ENCODE measurements at regions not wholly inside any gene's neighbourhood (a gene's known extent, or its start where the extent isn't known, plus 50 kb on each side); places are given as distances from the start of the nearest gene placed in this dataset.

DNA sequence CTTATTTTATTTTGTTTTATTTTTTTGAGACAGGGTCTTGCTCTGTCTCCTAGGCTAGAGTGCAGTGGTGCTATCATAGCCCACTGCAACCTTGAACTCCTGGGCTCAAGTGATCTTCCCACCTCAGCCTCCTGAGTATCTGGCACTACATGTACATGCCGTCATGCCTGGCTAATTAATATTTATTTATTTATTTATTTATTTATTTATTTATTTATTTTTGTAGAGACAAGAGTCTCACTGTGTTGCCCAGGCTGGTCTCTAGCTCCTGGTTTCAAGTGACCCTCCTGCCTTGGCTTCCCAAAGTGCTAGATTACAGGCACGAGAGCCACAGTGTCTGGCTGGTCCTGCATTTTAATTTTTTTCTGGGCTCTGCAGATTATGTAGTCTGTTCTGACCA, 84.9 kb upstream of the BCOR start:
- no peak for DNase-seq (ENCODE audit: low read depth)

DNA sequence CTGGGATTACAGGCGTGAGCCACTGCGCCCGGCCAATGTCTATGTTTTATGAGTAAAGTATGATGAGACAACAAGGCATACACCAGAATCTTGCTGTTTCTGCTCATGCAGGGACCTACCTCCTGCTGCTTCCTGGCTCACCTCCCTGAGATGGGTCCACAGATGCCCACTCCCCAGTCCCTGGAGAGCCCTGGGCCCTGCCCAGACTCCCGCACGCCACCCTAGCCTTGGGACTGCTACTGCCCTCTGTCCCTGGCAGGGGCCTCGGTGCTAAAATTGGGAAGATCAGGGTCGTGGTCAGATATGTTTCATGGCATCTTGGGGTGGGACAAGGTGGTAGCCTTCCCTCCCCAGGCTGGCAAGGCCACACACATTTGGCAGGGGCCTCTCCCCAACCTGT, 84.3 kb upstream of the BCOR start:
- DNase-seq (ENCODE audit: low read depth): no peak

DNA sequence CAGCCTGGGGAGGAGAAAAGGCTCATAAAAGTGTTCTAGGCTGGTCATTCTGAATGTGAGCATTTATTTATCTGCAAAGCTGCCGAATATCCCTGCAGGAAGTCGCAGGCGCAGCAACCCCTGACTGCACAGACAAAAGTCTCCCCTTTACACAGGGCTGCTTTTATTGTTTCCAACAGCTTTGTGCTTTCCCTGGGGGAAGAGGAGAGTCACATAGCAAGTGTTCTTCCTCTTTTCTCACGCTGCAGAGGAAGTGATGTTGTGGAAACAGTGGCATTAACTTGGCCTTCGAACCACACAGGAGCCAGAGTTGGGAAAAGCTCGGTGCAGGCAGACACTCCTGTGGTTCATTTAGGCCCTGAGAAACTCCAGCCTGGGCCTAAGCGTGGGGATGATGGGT, 81.5 kb upstream of the BCOR start:
- DNase-seq (ENCODE audit: low read depth): no peak

DNA sequence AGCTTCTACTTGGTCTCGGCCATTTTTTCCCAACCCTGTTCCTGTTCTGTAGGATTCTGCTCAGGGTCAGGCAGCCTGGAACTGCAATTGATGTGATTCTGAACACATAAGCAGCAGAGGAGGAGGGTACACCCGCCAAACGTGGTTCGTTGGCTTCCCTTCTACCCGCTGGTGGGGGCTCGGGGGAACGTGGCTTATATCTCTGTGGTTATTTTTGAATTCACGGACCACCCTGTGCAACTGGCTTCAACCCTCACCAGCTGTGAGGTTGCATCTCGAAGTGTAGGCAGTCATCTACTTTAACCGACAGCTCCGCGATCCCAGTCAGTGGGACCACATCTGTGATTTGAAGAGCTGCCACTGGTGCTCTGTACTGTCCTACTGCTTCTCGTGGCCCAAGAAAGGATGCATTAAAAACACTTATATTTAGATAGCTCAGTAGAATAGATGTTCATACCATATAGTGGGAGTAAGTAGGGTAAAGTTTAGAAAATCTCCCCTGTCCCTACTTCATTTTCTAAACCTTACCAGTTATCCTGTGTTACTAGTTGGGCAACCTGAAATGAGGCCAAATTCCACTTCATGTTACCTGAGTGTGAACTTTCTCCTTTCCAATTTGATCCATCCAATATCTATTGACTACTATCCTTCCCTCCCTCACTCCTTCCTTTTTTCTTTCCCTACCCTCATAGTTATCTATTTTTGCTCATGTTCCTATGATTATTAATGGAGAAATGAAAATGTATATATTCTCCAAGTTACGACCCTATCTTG, 80.4 kb upstream of the BCOR start:
- no peak for DNase-seq (ENCODE audit: low read depth)

DNA sequence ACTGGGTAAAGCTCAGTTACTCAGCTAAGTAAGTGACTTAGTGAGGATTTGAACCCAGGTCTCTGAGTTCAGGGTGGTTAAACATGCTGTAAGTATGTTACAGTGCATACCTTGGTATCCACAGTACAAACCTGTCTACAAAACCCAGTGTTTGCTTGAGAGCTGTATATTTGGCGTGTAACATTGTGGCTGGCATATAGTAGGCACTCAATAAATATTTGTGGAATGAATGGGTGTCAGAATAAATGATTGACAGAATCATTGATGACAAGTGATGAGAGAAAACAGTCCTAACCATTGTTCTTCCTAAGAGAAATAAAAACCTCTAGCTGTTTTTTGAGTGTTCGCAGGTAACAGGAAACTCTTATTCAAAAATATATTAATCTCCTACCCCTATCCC, 79.7 kb upstream of the BCOR start:
- DNase-seq (ENCODE audit: low read depth): no peak

DNA sequence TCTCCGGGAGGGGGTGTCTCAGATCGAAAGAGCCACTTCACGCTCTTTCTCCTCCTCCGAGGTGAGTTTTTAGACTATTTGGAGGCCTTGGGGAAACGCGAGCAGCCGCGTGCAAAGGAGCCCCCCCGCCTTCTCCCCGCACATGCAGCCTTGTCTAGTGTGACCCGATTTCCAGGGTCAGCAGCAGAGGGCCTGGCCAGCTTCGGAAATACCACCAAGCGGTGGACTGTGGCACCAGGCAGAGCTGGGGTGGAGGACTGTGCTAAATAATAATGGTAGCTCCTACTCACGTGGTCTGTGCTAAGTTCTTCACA, 79.3 kb upstream of the BCOR start:
- DNase-seq (ENCODE audit: low read depth): no peak

DNA sequence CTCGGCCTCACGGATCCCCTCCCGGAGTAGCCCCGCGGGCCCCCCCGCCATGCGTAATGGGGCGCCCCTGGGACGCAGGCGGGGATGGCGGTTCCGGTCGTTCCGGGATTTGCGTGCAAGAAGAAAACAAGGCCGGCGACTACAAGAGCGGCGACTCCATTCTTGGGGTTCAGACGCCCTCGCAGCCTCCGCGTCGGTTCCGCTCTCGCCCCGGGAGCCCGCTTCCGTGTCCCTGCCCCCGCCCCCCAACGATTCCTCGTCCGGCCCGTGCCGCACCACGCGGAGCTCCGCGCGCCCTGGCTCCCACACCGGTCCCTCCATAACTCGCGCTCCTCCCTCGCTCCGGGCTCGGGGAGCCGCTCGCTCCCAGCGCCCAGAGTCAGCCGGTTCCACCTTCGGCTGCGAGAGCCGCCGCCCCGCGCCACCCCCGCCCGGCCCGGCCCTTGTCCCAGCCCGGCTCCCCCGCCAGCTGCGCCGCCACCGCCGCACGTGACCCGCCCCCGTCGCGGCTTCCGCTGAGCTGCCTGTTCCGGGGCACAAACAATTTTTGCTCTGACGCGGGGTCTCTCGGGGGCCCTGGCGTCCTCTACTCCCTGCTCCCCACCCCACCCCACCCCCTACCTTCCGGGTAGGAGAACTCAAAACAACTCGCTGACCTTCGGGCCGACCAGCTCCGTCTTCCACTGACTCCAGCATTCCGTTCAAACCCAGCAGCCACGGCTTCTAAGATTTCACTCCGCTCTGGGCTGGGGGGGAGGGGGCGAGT, 78.8 kb upstream of the BCOR start:
- no peak for DNase-seq (ENCODE audit: low read depth)

DNA sequence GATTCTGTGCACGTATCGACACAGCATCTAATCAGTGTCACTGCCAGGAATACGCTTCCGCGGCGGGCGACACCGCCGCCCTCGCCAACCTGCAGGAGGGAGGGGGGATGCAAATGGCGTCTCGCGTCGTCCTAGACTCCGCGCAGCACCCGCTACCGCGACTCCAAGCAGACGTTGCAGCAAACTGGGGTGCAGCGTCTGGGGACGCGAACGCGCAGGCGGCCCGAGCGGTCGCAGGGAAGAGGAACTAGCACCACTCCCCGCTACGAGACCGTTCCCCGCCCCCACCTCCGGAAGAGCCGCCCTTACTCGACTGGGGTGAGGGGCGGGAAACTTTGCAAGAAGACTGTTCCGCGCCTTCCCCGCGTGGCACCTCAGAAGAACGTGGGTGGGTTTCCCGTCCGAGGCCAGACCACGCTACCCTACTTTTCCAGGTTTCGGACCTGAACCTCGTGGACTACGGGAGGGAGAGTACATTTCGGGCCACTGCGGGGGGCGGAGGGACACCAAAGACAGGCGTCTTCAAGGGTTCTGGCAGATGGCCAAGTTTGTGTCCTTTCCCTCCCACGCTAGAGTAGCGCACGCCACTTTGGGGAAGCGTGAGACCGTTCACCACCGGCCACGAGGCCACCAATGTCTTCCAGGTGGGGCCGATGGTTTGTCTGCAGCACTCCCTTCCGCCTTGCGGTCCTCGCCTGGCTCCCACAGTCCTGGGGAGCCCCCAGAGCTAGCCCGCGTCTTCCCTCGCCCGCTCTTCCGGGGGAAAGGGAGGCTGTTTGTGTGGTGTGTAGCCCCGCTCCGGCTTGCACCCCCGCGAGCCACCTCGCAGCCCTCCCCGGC, 78.0 kb upstream of the BCOR start:
- DNase-seq (ENCODE audit: low read depth): no peak

DNA sequence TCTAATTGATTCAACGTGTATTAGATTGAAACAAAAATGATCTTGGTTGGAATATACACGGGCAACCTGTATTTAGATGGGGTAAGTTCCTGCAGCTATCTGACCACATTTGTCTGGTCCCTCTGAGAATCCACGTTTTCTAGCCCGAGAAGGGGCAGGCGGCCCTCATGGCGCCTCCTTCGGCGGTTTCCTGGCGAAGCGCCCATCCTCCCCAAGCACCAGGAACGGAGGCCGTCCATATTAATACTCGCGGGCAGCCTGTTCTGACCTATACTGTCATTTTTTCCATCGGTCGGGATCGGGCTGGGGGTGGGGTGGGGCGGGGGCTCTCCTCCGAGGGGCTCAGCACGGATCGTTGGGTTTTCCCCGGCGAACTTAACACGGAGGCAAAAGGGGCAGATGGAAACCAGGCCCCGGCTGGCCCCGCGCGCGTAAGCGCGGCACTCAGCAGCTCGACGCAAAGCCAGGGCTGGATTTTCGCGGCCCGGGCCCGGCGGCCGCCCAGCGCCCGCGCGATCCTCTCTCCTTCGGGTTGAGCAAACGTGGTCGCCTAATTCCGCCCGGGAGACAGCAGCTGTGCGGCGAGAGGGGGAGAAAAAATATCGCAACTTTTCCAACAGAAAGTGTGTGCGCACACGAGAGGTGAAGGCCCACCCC, 77.2 kb upstream of the BCOR start:
- no peak for DNase-seq (ENCODE audit: low read depth)

DNA sequence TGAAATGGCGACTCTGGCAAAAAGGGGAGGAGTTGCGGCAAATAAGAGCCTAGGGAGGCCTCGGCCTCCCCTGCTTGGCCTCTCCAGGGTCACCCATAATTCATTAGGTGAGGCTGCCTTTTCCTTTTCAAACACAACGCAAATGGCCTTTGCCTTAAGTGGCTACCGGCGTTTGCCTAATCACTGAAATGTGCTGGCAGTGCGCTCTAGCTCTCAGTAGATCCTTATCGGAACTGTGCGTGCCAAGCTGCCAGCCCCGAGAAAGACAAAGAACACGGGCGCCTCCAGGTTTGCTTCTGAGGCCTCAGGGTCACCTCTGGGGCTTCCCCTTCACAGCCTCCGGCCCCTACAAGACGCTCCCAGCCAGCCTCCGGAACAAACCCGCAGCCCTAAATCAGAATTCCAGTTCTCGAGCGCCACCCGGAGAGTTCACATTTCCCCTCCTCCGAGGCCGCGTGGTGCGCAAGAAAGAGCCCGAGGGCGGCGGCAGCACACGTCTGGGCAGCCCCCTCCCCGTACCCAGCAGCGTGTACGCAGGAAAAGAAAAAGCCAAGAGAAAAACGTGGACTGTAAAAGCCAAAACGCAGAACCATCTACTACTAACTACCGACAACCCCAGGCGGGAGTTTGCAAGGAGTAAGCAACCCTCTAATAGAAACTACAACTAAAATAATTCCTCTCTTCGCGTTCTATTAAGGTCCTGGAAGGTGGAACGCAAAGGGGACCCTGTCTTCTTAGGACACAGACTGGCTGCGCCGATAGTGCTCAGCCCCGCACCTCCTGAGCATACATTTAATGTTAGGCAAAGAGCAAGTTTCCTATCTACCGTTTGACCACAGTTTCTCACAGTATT, 76.5 kb upstream of the BCOR start:
- DNase-seq (ENCODE audit: low read depth): no peak

DNA sequence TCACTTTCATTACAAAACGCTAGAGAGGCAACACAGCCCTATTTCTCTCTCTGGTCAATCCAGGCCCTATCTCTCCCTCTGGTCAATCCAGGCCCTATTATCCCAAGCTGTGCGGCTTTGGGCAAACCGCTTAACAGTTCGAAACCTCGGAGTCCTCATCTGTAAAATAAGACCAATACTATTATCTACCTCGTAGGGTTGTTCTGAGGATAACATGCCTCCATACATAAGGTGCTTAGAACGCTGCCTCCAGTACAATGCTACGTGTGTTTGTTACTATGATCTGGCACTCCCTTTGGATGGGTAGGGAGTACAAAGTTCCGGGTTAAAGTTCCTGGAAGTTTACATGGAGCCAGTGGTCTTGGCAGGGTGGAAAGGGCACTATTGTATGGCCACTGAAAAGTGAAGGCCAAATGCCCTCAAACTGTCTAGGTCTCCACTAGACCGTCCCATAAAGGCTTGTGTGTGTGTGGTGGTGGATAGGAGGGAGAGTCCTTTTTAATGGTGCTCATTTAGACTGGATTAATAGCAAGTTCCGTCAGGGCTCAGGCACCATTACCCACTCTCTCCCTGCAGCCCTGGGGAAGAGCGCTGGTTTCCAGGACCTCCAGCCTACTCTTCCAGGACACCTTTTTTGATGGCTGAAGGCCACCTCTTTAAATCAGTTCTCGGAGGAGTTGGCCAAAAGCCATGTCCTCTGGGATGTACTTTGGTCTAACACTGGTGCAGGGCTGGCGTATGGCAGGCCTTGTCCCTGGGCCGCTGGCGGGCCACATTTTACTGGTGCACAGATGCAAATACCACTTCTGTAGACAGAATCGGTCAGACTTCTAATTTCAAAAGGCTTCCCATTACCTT, 75.6 kb upstream of the BCOR start:
- no peak for DNase-seq (ENCODE audit: low read depth)

DNA sequence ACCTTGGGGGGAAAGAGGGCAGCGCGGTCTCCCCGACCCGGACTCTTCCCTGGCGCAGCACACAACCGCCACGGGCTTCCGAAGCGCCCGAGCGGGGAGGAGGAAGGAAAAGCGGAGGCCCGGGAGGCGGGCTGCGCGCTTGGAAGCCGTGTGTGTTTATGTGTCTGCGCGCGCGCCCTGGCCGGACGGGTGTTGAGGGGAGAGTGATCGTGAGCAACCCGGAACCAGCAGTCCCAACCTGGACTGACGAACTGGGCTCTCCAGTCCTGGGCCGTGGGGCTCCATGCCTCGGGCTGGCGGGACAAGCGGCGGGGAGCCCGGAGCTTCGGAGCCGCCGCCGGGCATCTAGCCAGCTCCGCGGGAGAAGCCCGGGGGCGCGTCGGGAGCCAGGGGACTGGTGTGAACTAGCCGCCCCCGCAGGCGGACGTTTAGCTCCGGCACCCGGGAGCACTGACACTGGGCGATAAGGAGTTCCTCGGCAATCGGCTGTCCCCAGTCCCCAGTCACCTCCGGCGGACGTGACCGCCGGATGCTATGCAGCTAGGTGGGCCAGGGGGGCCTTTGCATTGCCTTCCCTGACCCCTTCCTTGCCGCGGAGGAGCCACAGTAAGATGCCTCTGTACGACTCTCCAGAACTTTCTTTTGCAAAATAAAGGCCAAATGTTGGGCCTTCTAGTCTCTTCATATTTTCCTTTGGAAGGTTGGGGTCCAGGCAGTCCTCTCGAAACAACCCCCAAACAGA, 74.8 kb upstream of the BCOR start:
- no peak for DNase-seq (ENCODE audit: low read depth)

DNA sequence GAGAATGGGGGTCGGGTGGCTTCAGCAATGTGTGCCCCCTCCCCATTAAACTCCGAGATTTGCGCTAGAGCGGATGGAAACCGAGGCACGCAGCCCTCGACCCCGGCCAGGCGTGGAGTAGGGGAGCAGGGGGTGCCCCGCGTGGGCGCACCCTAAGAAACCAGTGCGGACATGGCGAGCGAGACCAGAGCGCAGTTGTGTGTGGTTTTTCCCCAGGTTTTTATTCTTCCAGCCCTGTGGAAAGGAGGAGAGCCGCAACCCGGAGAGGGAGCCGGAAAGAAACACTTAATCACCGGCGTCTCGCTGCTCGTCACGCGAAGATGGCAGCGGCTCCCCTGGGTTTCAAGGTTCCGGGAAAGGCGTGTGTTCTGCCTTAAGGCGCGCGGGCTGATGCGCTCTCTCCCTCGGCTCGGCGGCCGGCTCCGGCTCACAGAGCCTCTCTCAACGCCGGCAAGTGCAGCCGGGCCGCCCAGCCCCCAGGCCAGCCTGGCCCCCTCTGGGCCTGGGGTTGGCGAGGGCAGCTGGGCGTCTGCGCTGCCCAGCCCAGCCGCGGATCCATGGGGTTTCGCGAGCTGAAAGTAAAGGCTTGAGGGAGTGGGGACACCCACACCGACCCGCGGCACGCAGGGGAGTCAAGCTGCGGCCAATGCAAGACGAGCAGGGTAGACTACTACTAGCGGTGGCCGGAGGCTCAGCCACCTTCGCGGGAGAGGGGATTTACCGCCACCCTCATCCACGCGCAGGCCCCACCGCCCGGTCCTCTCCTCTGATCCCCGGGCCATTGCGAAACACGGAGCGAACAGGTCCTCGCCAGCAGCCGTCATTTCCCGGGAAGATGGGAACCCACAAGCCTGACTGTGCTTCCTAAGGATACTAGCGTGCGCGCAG, 74.0 kb upstream of the BCOR start:
- DNase-seq (ENCODE audit: low read depth): no peak

DNA sequence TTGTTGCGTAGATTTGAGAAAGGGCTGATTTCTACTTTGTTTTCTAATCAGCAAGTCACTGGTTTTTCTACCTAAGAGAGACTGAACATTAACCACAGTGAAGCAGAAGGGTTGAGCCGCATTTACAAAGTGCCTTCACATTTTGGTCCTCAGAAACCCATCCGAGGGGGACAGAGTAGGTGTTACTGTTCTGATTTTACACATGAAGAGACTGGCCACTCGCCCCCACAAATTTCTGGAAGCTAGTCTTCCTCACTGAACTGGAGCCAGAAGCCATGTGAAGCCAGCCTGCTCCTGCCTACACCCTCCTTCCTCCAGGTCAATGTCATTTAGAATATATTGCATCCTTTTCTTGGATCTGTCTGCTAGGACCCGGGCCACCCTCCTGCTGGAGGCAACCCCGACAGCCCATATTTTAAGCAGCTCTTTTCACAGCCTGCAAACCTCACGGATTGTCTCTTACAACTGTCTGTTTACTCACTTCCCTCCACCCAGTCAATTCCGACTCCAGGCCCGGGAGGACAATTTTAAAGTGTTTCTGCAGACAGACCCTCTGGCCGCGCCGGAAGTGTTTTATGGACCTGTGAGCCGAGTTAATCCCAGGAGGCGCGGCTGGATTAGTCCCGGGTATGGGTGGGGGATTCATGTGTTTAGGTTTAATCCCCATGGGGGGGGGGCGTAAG, 73.2 kb upstream of the BCOR start:
- DNase-seq (ENCODE audit: low read depth): no peak

DNA sequence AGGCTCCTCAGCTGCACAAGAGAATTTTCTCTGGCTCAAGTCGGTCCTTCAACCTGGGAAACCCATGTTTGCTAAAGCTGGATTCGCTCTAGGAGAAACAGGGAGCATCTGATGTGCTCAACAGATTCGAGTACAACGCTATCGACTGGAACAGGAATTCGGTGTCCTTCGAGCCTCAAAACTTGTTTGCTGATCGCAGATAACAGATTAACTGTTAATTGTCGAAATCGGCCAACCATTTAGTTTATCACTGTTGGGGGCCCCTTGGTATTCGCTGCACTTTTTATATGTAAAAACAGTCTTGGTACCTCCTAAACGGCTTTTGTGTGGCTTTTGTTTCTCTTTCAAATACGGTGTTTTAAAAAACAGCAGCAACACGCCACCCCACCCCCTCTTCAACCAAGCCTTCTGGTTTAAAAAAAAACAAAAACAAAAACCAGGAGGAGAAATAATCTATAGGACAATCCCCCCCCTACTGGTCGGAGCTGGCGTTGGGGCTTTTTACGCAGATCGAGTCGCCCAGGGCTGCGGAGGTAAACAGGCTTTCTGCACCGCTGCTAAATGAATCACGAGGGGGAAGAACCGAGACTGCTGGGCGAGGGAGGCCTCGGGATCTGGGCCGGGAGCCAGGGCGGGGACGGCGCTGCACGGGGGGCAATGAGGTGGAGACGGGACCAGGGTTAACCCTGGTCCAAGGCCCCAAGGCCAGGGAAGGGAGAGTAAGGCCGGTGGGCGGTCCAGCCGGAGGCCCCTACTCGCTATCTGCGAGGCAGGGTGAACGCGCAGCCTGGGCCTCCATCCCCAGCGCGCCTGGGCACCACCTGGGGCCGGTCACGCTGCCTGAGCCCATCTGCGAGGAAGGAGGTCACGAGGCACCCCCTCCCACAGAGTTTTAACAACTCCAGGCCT, 71.7 kb upstream of the BCOR start:
- no peak for DNase-seq (ENCODE audit: low read depth)

DNA sequence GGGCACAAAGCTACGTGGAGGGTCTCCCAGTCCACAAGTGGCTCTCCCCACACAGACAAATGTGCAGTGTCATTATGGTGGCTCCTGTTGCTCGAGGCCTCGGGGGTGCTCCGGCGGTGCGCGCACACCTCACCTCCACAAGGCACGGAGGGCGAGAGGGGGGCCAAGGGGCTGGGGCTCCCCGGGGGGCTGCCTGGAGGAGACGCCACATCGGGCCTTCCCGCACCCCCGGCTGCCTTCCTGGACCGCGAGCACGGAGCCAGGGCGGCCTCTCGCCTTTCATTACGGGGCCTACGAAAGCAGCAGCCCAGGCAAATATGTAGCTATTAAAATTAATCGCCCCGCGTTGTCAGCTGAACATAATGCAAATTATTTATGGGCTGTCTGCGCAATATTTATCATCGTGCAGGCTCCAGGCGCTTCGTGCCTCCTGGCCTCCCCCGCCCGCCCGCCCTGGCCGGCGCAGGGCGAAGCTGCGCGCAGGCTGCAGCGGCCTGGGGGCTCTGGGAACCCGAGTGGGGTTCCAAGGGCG, 70.8 kb upstream of the BCOR start:
- DNase-seq (ENCODE audit: low read depth): no peak

Data from stimulated activated CD8-positive, alpha-beta memory T cell treated with anti-CD3 and anti-CD28 coated beads, Interleukin-15, amount 100 ng/mL, for 24 hours (primary cell).